ENCODE measurements at regions not wholly inside any gene's neighbourhood (a gene's known extent, or its start where the extent isn't known, plus 50 kb on each side); places are given as distances from the start of the nearest gene placed in this dataset.

- DNase-seq = no peak
Measured at GRCh38 chr20:58138395-58138794, 90.1 kb downstream of the ANKRD60 start.

DNA sequence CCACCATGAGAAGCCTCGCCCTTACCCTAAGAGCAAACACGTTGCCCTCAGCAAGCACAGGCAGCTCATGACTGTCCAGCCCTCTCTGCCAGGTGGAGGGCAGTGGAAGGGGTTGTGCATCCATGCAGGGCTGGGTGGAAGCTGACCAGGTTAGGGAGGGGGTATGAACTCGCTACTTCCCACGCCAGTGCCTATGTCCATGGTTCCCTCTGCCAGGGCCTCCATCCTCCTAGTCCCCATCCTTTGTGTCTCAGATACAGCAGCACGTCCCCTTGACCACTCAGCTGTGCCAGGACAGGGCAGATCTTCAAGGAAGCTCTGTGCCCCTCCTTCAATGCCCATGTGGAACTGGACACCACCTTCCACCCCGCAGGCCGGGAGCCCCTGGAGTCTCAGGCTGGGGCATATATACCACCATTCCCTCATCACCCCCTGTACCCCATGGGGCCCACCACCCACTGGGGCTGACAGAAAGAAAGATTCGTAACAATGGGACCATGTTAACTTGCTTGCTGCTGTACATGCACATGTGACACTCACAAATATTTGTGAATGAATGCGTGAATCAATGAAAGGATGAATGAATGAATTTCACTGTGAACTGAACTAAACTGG, 90.7 kb downstream of the ANKRD60 start:
- no peak for DNase-seq

GRCh38 chr20:58137236-58137635, 91.2 kb downstream of the ANKRD60 start:
- DNase-seq = no peak

DNA sequence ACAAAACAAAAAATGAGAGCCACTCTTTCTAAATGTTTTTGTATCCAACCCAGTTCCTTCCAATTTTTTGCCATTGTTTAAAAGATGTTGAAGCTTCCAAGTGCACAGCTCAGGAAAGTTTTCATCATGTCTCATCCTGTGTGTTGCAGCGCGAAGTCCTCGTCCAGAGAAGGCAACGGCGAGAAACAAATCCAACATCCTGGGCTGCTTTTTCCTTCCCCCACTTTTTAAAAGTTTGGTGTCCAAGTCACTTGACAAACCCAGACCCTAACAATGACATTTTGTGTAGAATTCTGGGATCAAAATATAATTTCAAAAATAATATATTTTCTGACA, 92.3 kb downstream of the ANKRD60 start:
- DNase-seq = no peak

GRCh38 chr20:58135441-58136148, 92.9 kb downstream of the ANKRD60 start:
- no peak for DNase-seq

- no peak for DNase-seq
Measured at GRCh38 chr20:58133020-58133808, 95.2 kb downstream of the ANKRD60 start.

DNA sequence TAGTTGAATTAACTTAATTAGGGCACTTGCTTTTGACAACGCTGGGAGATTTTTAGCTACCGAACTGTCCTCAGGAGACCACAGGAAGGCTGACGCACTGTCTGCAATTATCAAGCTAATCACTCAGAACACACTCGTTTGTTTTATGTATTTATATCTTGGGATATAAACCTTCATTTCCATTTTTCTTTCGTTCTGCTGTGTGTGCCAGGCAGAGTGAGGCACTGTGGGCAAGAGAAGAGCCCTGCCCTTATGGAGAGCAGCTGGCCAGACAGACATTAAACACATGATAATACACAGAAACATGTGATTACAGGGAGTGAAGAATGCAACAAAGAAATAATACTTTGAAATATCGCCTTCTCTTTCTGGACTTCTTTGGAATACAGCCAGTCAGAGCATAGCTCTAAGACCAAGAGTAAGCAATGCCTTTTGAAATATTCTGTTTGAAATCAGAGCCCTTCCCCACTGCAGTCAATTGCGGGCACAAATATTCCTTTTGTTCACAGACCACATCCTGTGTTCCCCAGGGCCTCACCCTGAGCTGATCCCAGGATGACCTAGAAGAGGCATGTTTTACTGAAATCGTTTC, 96.8 kb downstream of the ANKRD60 start:
- no peak for DNase-seq

DNA sequence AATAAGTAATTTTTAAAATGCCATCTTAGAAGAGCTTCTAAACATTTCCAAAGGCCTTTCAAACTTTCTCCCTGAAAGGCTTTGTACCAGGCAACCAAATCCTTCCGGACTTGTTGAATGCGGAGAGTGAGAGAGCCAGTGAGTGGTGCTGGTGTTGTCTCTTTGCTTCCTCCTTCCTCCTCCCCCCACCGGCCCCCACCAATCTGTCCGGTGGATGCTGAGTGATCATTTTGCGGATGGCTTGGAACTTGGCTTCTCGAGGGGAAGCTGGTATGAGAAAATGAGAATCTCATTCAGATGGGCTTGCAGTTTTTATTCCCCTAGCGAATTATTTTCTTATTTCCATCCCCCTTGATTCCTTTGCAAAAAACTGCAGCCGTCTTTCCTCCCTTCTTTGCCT, 97.3 kb downstream of the ANKRD60 start:
- no peak for DNase-seq

- no peak for DNase-seq
Measured at GRCh38 chr20:58130581-58130980, 97.9 kb downstream of the ANKRD60 start.

DNA sequence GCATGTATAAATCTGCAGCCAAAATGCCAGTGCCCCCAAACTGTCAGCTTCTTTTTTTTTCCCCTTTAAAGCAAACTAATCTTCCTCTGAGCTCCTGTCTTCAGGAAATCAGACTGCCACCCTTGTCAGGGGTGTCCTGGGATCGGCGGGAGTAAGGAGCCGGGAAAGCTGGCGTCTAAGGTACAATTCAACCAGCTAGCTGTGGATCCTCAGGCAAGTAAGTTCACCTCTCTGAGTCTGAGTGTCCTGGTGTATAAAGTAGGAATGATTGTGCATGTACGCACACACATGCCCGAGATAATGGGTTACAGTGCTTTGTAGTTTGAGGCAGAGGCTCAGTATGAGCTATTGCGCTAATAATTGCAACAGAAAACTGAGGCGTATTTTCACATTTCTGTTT, 98.3 kb downstream of the ANKRD60 start:
- no peak for DNase-seq

- no peak for DNase-seq
Measured at GRCh38 chr20:58129721-58130151, 98.7 kb downstream of the ANKRD60 start.

DNA sequence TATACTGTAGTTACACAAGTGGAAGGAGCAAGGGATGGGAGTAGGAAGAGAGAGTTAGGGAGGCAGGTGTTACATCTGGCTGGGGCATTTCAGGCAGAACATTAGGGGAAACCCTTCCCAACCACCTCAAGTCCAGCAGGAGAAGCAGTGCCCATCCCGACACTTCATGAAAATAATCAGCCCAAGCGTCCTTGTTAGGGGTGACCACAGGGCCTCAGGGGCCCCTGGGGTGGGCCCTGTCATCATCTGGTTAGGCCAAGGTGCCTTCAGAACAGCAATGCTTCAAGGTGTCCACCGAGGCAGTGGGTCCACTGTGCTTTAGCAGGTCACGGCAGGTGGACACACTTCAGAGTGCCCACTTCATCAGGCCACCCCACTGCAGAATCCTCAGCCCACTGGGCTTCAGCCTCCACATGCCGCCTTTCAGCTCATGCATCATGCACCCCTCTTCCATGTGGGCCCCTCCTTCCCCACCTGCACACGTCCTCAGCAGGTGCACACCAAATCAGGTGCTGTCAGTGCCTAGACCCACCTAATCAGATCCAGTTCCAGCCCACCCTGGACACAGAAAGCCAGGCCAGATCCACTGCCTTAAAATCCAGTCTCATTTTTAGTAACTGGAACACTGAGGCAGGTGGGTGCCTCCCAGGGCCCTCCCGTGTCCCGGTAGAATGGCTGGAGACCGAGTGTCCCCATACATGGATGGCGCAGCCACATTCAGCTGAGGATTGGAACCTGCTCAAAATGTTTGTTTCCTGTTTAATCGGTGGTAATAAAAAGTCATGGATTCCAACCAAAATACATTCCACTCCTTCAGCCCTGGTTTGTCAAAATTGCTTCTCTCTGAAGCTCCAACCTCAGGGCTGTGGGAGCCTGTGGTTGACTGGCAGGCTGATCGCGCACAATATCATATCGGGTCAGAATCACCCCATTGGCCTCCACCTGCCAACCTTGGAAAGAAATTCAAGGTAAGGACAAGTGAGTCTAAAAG, 99.5 kb downstream of the ANKRD60 start:
- DNase-seq = no peak

DNA sequence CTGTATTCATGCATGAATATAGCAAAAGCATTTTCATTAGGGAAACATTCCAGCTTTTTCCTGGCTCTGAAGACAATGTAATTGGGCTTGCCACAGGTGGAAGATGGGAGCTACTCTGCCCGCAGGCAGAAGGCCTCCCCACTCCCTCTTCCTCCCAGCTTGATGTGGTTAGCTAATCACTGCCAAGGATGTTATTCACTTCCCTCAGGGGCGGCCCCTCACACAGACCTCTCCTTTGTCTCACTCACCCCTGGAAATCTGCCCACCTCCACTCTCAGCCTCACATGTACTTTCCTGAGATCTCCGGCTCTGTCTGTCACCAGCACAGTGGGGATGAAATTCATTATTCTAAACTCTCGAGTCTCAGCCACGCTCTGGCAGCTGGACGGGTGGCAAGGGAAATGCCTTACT, 100.7 kb downstream of the ANKRD60 start:
- no peak for DNase-seq

- no peak for DNase-seq
Measured at GRCh38 chr20:58125726-58126125, 102.7 kb downstream of the ANKRD60 start.

- no peak for DNase-seq
Measured at GRCh38 chr20:58117944-58118343, 110.5 kb downstream of the ANKRD60 start.

GRCh38 chr20:58116505-58116904, 111.9 kb downstream of the ANKRD60 start:
- no peak for DNase-seq

- no peak for DNase-seq
Measured at GRCh38 chr20:58113716-58114115, 114.7 kb downstream of the ANKRD60 start.

DNA sequence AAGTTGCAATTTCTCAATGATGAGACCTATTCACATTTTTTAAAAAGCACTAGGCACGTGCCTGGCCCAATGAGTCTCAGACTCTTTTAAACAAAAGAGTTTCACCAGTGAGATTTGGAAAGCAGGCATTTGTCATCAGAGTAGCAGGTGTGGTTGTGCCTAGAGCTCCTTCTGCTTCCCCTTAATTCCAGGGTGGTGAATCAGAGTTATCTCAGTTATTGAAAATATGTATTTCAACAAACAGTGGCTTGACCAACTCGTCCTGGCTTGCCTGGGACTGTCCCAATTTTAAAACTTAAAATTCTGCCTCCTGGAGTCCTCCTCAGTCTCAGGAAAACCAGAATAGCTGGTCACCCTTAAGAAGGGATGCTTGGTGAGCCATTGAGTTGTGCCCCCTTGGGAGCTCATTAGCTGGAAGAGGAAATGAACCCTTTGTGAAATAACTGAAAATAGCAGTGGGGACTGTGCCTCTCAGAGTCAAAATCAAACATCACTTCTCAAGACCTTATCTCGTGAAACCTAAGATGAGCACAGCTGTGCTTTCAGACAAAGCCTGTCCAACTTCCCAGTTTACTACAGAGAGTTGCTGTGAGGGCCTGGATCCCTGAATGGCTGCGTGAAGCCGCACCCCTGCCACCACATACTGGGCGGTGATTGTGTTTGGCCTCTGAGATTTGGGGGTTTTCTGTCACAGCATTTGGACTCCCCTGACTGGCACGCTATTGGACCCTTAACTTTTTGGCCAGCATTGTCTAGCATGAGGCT, 116.3 kb downstream of the ANKRD60 start:
- peak; percentile 63 for DNase-seq

GRCh38 chr20:58111310-58112016, 117.0 kb downstream of the ANKRD60 start:
- DNase-seq = no peak

DNA sequence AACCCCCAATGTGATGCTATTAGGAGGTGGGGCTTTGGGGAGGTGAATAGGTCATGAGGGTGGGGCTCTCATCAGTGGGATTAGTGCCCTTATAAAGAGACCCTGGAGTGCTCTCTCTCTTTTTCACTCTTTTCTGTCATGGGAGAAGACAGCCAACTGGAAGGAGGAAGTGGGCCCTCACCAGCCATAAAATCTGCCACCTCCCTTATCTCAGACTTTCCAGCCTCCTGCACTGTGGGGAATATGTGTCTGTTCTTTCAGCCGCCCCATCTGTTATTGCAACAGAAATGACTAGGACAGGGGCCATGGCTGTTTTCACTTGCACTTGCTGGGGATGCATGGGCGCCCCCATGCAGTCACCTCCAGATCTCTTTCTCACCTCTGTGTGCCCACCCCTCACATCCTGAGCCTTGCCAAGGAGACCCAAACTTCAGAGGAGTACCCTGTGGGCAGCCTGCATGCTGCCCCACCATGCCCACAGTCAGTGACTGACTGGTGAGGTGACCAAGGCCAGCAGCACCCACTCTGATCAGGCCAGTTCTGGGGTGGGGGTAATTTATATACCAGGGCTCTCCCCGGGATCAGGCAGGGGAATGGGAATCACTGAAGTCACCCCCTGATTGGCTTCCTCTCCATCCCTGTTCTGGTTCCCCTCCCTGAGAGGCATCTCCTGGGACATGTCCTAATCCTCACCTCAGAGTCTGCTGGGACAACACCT, 118.4 kb downstream of the ANKRD60 start:
- no peak for DNase-seq

All from 8988T (cell line).